Skeletal muscle tissue (tissue), 3 donors: ENCODE measurements at regions not wholly inside any gene's neighbourhood (a gene's known extent, or its start where the extent isn't known, plus 50 kb on each side); places are given as distances from the start of the nearest gene placed in this dataset.

Experiments
- H3K27ac ChIP-seq: one replicate; pipeline ENCODE4 v1.7.0; 2013; ENCODE audit warnings: mild to moderate bottlenecking, low read depth, low read length, inconsistent platforms
- H3K27me3 ChIP-seq, 3 donors: one replicate each; pipeline ENCODE4 v1.7.0; 2013; ENCODE audit warnings: low read length in 3 of 3; ENCODE audit not compliant: control insufficient read depth in 3 of 3, insufficient read depth in 3 of 3
- H3K36me3 ChIP-seq, 3 donors: one replicate each; pipeline ENCODE4 v1.7.0; 2013; ENCODE audit warnings: low read length in 3 of 3; ENCODE audit not compliant: control insufficient read depth in 3 of 3, insufficient read depth in 3 of 3
- H3K4me1 ChIP-seq, 3 donors: one replicate each; pipeline ENCODE4 v1.7.0; 2013; ENCODE audit warnings: low read length in 3 of 3, mild to moderate bottlenecking in 3 of 3; ENCODE audit not compliant: control insufficient read depth in 3 of 3, insufficient read depth in 3 of 3
- H3K4me3 ChIP-seq, 3 donors: one replicate each; pipeline ENCODE4 v1.7.0; 2013; ENCODE audit warnings: low read length in 3 of 3
- H3K9ac ChIP-seq, 3 donors: one replicate each; pipeline ENCODE4 v1.7.0; 2013; ENCODE audit warnings: low read length in 3 of 3, mild to moderate bottlenecking in 3 of 3, moderate library complexity in 2 of 3, low read depth in 1 of 3
- H3K9me3 ChIP-seq, 3 donors: one replicate each; pipeline ENCODE4 v1.7.0; 2013; ENCODE audit warnings: low read length in 3 of 3; ENCODE audit not compliant: control insufficient read depth in 3 of 3
- donor health status: Osteomylitis.

GRCh38 chr18:27839141-27839540, 337.8 kb downstream of the CDH2 start:
- H3K27me3 ChIP-seq: no peaks in the 10 kb centered on the region
- H3K36me3 ChIP-seq: no peaks in the 10 kb centered on the region
- no peak overlapping the region for H3K27ac ChIP-seq
- no peaks in the 10 kb centered on the region for H3K4me1 ChIP-seq
- no peak overlapping the region for H3K4me3 ChIP-seq
- peaks cover 0 to 2% (median 0%) of the 10 kb centered on the region in 3 donors for H3K9me3 ChIP-seq
- no peak overlapping the region for H3K9ac ChIP-seq

- no peak overlapping the region for H3K4me3 ChIP-seq
- H3K27me3 ChIP-seq: no peaks in the 10 kb centered on the region
- no peaks in the 10 kb centered on the region for H3K4me1 ChIP-seq
- no peak overlapping the region for H3K9ac ChIP-seq
- no peak overlapping the region for H3K27ac ChIP-seq
- H3K9me3 ChIP-seq: peaks cover 0 to 2% (median 0%) of the 10 kb centered on the region in 3 donors
- no peaks in the 10 kb centered on the region for H3K36me3 ChIP-seq
These were observed 338.7 kb downstream of the CDH2 start for GRCh38 chr18:27838225-27838624.

GRCh38 chr18:27826101-27826500, 350.8 kb downstream of the CDH2 start:
- no peaks in the 10 kb centered on the region for H3K27me3 ChIP-seq
- no peak overlapping the region for H3K4me3 ChIP-seq
- no peak overlapping the region for H3K27ac ChIP-seq
- H3K9ac ChIP-seq: no peak overlapping the region
- no peaks in the 10 kb centered on the region for H3K36me3 ChIP-seq
- H3K4me1 ChIP-seq: no peaks in the 10 kb centered on the region
- peaks cover 0 to 3% (median 0%) of the 10 kb centered on the region in 3 donors for H3K9me3 ChIP-seq

GRCh38 chr18:27825689-27826088, 351.2 kb downstream of the CDH2 start:
- Histone ChIP-seq H3K9me3 (peaks cover 0 to 3% (median 0%) of the 10 kb centered on the region in 3 donors), H3K4me3 (no peak overlapping the region), H3K27ac (no peak overlapping the region), H3K4me1 (no peaks in the 10 kb centered on the region), H3K36me3 (no peaks in the 10 kb centered on the region), H3K27me3 (no peaks in the 10 kb centered on the region), H3K9ac (no peak overlapping the region)

GRCh38 chr18:27824841-27825681, 351.9 kb downstream of the CDH2 start:
- H3K9ac ChIP-seq: no peak overlapping the region
- no peak overlapping the region for H3K4me3 ChIP-seq
- no peaks in the 10 kb centered on the region for H3K4me1 ChIP-seq
- no peaks in the 10 kb centered on the region for H3K27me3 ChIP-seq
- H3K9me3 ChIP-seq: peaks cover 0 to 3% (median 0%) of the 10 kb centered on the region in 3 donors
- no peaks in the 10 kb centered on the region for H3K36me3 ChIP-seq
- H3K27ac ChIP-seq: no peak overlapping the region

- no peak overlapping the region for H3K9ac ChIP-seq
- H3K9me3 ChIP-seq: peaks cover 0 to 3% (median 0%) of the 10 kb centered on the region in 3 donors
- no peak overlapping the region for H3K4me3 ChIP-seq
- no peaks in the 10 kb centered on the region for H3K27me3 ChIP-seq
- no peaks in the 10 kb centered on the region for H3K36me3 ChIP-seq
- H3K4me1 ChIP-seq: no peaks in the 10 kb centered on the region
- no peak overlapping the region for H3K27ac ChIP-seq
These were observed 352.7 kb downstream of the CDH2 start for GRCh38 chr18:27824275-27824674.

GRCh38 chr18:27823053-27823452, 353.9 kb downstream of the CDH2 start:
- Histone ChIP-seq H3K9ac (no peak overlapping the region), H3K27me3 (no peaks in the 10 kb centered on the region), H3K36me3 (no peaks in the 10 kb centered on the region), H3K9me3 (peaks cover 0 to 3% (median 0%) of the 10 kb centered on the region in 3 donors), H3K4me1 (no peaks in the 10 kb centered on the region), H3K27ac (no peak overlapping the region), H3K4me3 (no peak overlapping the region)

- H3K27me3 ChIP-seq: no peaks in the 10 kb centered on the region
- H3K9me3 ChIP-seq: no peaks in the 10 kb centered on the region
- no peak overlapping the region for H3K9ac ChIP-seq
- H3K4me1 ChIP-seq: no peaks in the 10 kb centered on the region
- H3K27ac ChIP-seq: no peak overlapping the region
- no peaks in the 10 kb centered on the region for H3K36me3 ChIP-seq
- H3K4me3 ChIP-seq: no peak overlapping the region
These were observed 368.2 kb downstream of the CDH2 start for GRCh38 chr18:27808683-27809082.

GRCh38 chr18:27803957-27804356, 373.0 kb downstream of the CDH2 start:
- Histone ChIP-seq H3K27ac (no peak overlapping the region), H3K4me3 (no peak overlapping the region), H3K36me3 (no peaks in the 10 kb centered on the region)

GRCh38 chr18:27797484-27797883, 379.4 kb downstream of the CDH2 start:
- H3K4me1 ChIP-seq: no peaks in the 10 kb centered on the region
- no peaks in the 10 kb centered on the region for H3K27me3 ChIP-seq
- H3K9me3 ChIP-seq: no peaks in the 10 kb centered on the region
- no peak overlapping the region for H3K9ac ChIP-seq
- no peaks in the 10 kb centered on the region for H3K36me3 ChIP-seq
- no peak overlapping the region for H3K27ac ChIP-seq
- H3K4me3 ChIP-seq: no peak overlapping the region

More at GRCh38 chr18:27803957-27804356, 373.0 kb downstream of the CDH2 start:
- H3K9me3 ChIP-seq: no peaks in the 10 kb centered on the region
- H3K27me3 ChIP-seq: no peaks in the 10 kb centered on the region
- H3K4me1 ChIP-seq: no peaks in the 10 kb centered on the region
- H3K9ac ChIP-seq: no peak overlapping the region
